H9 (cell line): ENCODE measurements at regions not wholly inside any gene's neighbourhood (a gene's known extent, or its start where the extent isn't known, plus 50 kb on each side); places are given as distances from the start of the nearest gene placed in this dataset.

Source experiments
- DNase-seq: peaks from one replicate; pipeline ENCODE4 v3.0.0-alpha.2; 2017
- H2AFZ ChIP-seq: one replicate; pipeline ENCODE4 v1.6.1; 2013; ENCODE audit warnings: mild to moderate bottlenecking, low read length, control low read depth, moderate library complexity
- H2AK5ac ChIP-seq: 2 replicates; pipeline ENCODE4 v1.6.1; 2013; ENCODE audit warnings: low read length, control low read depth, mixed read lengths; ENCODE audit not compliant: insufficient read length
- H2BK120ac ChIP-seq: one replicate; pipeline ENCODE4 v1.6.1; 2013; ENCODE audit warnings: low read depth, mild to moderate bottlenecking, low read length, control low read depth, inconsistent platforms; ENCODE audit not compliant: poor library complexity, severe bottlenecking
- H2BK12ac ChIP-seq: 2 replicates; pipeline ENCODE4 v1.6.1; 2013; ENCODE audit warnings: low read length, control low read depth, mixed read lengths, low read depth; ENCODE audit not compliant: insufficient read length
- H2BK15ac ChIP-seq: 2 replicates; pipeline ENCODE4 v1.6.1; 2013; ENCODE audit warnings: low read depth, low read length, control low read depth
- H2BK20ac ChIP-seq: one replicate; pipeline ENCODE4 v1.6.1; 2013; ENCODE audit warnings: low read depth, mild to moderate bottlenecking, low read length, control low read depth, inconsistent platforms; ENCODE audit not compliant: poor library complexity, severe bottlenecking
- H2BK5ac ChIP-seq: 2 replicates; pipeline ENCODE4 v1.6.1; 2013; ENCODE audit warnings: low read length, control low read depth, mixed read lengths; ENCODE audit not compliant: insufficient read length
- H3K14ac ChIP-seq: 2 replicates; pipeline ENCODE4 v1.6.1; 2013; ENCODE audit warnings: low read length, control low read depth; ENCODE audit not compliant: insufficient read depth
- H3K18ac ChIP-seq: 2 replicates; pipeline ENCODE4 v1.6.1; 2013; ENCODE audit warnings: low read depth, mild to moderate bottlenecking, mixed read lengths, low read length, control low read depth; ENCODE audit not compliant: insufficient read length
- H3K23ac ChIP-seq: 2 replicates; pipeline ENCODE4 v1.6.1; 2013; ENCODE audit warnings: low read length, control low read depth, mixed read lengths, low read depth; ENCODE audit not compliant: insufficient read length
- H3K23me2 ChIP-seq: 2 replicates; pipeline ENCODE4 v1.6.1; 2013; ENCODE audit warnings: low read depth, mild to moderate bottlenecking, mixed read lengths, low read length, control low read depth; ENCODE audit not compliant: insufficient read length, poor library complexity, severe bottlenecking
- H3K27ac ChIP-seq: 2 replicates; pipeline ENCODE4 v1.5.1; 2013; ENCODE audit warnings: low read length, control low read depth, mixed read lengths, low read depth; ENCODE audit not compliant: insufficient read length
- H3K27me3 ChIP-seq: 2 replicates; pipeline ENCODE4 v1.6.1; 2013; ENCODE audit warnings: low read length, control low read depth, inconsistent platforms; ENCODE audit not compliant: insufficient read depth
- H3K4ac ChIP-seq: 2 replicates; pipeline ENCODE4 v1.6.1; 2013; ENCODE audit warnings: low read depth, mild to moderate bottlenecking, control low read depth, inconsistent platforms, low read length, moderate library complexity
- H3K4me1 ChIP-seq: 2 replicates; pipeline ENCODE4 v1.6.1; 2013; ENCODE audit warnings: low read length, control low read depth, inconsistent platforms; ENCODE audit not compliant: insufficient read depth
- H3K4me2 ChIP-seq: 2 replicates; pipeline ENCODE4 v1.6.1; 2013; ENCODE audit warnings: low read length, control low read depth, mixed read lengths; ENCODE audit not compliant: insufficient read length, insufficient read depth
- H3K56ac ChIP-seq: 2 replicates; pipeline ENCODE4 v1.6.1; 2013; ENCODE audit warnings: low read depth, mild to moderate bottlenecking, mixed read lengths, low read length, control low read depth; ENCODE audit not compliant: insufficient read length
- H3K79me1 ChIP-seq: 2 replicates; pipeline ENCODE4 v1.6.1; 2013; ENCODE audit warnings: low read depth, mild to moderate bottlenecking, moderate library complexity, low read length, control low read depth, inconsistent platforms; ENCODE audit not compliant: insufficient read depth, poor library complexity, severe bottlenecking
- H3K79me2 ChIP-seq: 2 replicates; pipeline ENCODE4 v1.6.1; 2013; ENCODE audit warnings: low read length, control low read depth, inconsistent platforms; ENCODE audit not compliant: insufficient read depth
- H3K9ac ChIP-seq: 2 replicates; pipeline ENCODE4 v1.6.1; 2013; ENCODE audit warnings: low read length, control low read depth, mixed read lengths; ENCODE audit not compliant: insufficient read length; ENCODE audit errors: extremely low read depth
- H3K9me3 ChIP-seq: one replicate; pipeline ENCODE4 v1.6.1; 2013; ENCODE audit warnings: low read depth, low read length, inconsistent platforms; ENCODE audit not compliant: control insufficient read depth
- H3T11ph ChIP-seq: one replicate; pipeline ENCODE4 v1.6.1; 2013; ENCODE audit warnings: mild to moderate bottlenecking, low read length, control low read depth, inconsistent platforms
- H4K20me1 ChIP-seq: one replicate; pipeline ENCODE4 v1.6.1; 2013; ENCODE audit not compliant: control insufficient read depth, insufficient read length, insufficient read depth
- H4K5ac ChIP-seq: 2 replicates; pipeline ENCODE4 v1.6.1; 2013; ENCODE audit warnings: low read depth, mild to moderate bottlenecking, mixed read lengths, low read length, control low read depth; ENCODE audit not compliant: insufficient read length
- H4K8ac ChIP-seq: replicated peaks from 2 replicates; pipeline ENCODE4 v1.6.1; 2013; ENCODE audit warnings: low read length, control low read depth, mixed read lengths, low read depth; ENCODE audit not compliant: insufficient read length
- H4K91ac ChIP-seq: 2 replicates; pipeline ENCODE4 v1.6.1; 2013; ENCODE audit warnings: low read depth, mild to moderate bottlenecking, moderate library complexity, mixed read lengths, low read length, control low read depth; ENCODE audit not compliant: insufficient read length
- H3K27ac Mint-ChIP-seq, 3 experiments: 2 replicates in 2 of 3; 3 replicates in 1 of 3; pipeline ENCODE4 v1.8.0; 2020 to 2021; ENCODE audit warnings: mixed read lengths in 3 of 3, mild to moderate bottlenecking in 1 of 3, moderate library complexity in 1 of 3
- H3K27me3 Mint-ChIP-seq: 2 replicates; pipeline ENCODE4 v1.8.0; 2021; ENCODE audit warnings: low read depth, mild to moderate bottlenecking, moderate library complexity, mixed read lengths
- H3K36me3 Mint-ChIP-seq, 3 experiments: 2 replicates in 2 of 3; 3 replicates in 1 of 3; pipeline ENCODE4 v1.8.0; 2020 to 2021; ENCODE audit warnings: low read depth in 3 of 3, mixed read lengths in 3 of 3; ENCODE audit not compliant: insufficient read depth in 1 of 3
- H3K4me1 Mint-ChIP-seq, 2 experiments: 2 replicates each; pipeline ENCODE4 v1.8.0; 2020; ENCODE audit warnings: mixed read lengths in 2 of 2
- H3K4me3 Mint-ChIP-seq, 2 experiments: 2 replicates in 1 of 2; 3 replicates in 1 of 2; pipeline ENCODE4 v1.8.0; 2020 to 2021; ENCODE audit warnings: mild to moderate bottlenecking in 2 of 2, mixed read lengths in 2 of 2, moderate library complexity in 1 of 2
- H3K9me3 Mint-ChIP-seq, 2 experiments: 2 replicates in 1 of 2; 3 replicates in 1 of 2; pipeline ENCODE4 v1.8.0; 2020; ENCODE audit warnings: mild to moderate bottlenecking in 2 of 2, mixed read lengths in 2 of 2, moderate library complexity in 1 of 2
- WGBS: extraction: QIAGEN DNeasy Blood & Tissue Kit; methylation state at CpG from one replicate; pipeline ENCODE4 v1.1.7; 2013; ENCODE audit warnings: missing lambda C conversion rate, low lambda C conversion rate, mixed read lengths; ENCODE audit not compliant: insufficient read length; ENCODE audit errors: extremely low coverage; 5-methylcytosine and 5-hydroxymethylcytosine counted together
- TF ChIP-seq, protein P1 (sequence below): fragments of 200-600 bp; sonication (generic); conservative IDR thresholded peaks from 3 replicates; pipeline ENCODE4 v1.8.0; 2021; ENCODE audit warnings: antibody characterized with exemption, mild to moderate bottlenecking

DNA sequence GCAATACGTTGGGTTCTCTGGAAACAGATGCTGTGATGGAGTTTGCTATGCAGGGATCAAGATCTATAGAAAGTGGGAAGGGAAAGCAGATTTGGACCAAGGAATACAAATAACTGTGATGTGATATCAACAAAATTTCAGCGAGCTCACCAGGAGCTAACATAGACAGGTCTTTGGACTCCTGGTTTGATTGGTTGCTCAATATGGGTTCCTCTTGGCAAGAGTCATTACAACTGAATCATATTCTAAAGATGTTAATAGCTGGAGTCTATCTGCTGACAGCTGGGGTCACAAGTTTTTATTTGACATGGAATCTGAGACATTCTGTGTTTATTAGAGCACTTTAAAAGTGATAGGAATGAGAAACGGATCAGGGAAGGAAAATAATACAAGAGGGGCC, 637.6 kb upstream of the GNPDA2 start:
- no peak for DNase-seq
- Histone ChIP-seq H3K27ac (no peak overlapping the region), H4K5ac (no peak overlapping the region), H3K9ac (no peak overlapping the region), H3K14ac (no peak overlapping the region), H3K4me1 (no peaks in the 10 kb centered on the region; the same call in 1 of the 2 replicates), H3K79me1 (no peaks in the 10 kb centered on the region), H2BK12ac (no peak overlapping the region), H2BK15ac (no peak overlapping the region), H3K4ac (no peak overlapping the region), H3K23ac (no peak overlapping the region), H3K79me2 (no peaks in the 10 kb centered on the region), H2AK5ac (no peak overlapping the region), H3K9me3 (no peaks in the 10 kb centered on the region), H4K91ac (no peak overlapping the region), H3K23me2 (no peaks in the 10 kb centered on the region), H2BK20ac (no peak overlapping the region), H3K56ac (no peak overlapping the region), H3K27me3 (no peaks in the 10 kb centered on the region), H2BK5ac (no peak overlapping the region), H2AFZ (no peak overlapping the region), H2BK120ac (no peak overlapping the region), H3K4me2 (no peak overlapping the region), H3T11ph (no peak overlapping the region), H4K8ac (no peak overlapping the region), H3K18ac (no peak overlapping the region), H4K20me1 (no peaks in the 10 kb centered on the region)
- H3K9me3 Mint-ChIP-seq: peaks cover 20 to 24% of the 10 kb centered on the region in 2 experiments
- H3K4me1 Mint-ChIP-seq: peaks cover 3 to 6% of the 10 kb centered on the region in 2 experiments
- no peak overlapping the region for H3K4me3 Mint-ChIP-seq
- peaks cover 10 to 23% (median 14%) of the 10 kb centered on the region in 3 experiments for H3K36me3 Mint-ChIP-seq
- H3K27me3 Mint-ChIP-seq: no peaks in the 10 kb centered on the region
- no peak overlapping the region for H3K27ac Mint-ChIP-seq
- no CpG with 5 or more reads among the region's 3 CpGs for WGBS
- TF ChIP-seq, protein P1, sequence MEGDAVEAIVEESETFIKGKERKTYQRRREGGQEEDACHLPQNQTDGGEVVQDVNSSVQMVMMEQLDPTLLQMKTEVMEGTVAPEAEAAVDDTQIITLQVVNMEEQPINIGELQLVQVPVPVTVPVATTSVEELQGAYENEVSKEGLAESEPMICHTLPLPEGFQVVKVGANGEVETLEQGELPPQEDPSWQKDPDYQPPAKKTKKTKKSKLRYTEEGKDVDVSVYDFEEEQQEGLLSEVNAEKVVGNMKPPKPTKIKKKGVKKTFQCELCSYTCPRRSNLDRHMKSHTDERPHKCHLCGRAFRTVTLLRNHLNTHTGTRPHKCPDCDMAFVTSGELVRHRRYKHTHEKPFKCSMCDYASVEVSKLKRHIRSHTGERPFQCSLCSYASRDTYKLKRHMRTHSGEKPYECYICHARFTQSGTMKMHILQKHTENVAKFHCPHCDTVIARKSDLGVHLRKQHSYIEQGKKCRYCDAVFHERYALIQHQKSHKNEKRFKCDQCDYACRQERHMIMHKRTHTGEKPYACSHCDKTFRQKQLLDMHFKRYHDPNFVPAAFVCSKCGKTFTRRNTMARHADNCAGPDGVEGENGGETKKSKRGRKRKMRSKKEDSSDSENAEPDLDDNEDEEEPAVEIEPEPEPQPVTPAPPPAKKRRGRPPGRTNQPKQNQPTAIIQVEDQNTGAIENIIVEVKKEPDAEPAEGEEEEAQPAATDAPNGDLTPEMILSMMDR: no peak
